HCT116 (cell line): ENCODE measurements at regions not wholly inside any gene's neighbourhood (a gene's known extent, or its start where the extent isn't known, plus 50 kb on each side); places are given as distances from the start of the nearest gene placed in this dataset.

Experiments
- ATAC-seq: fragments of 200-7000 bp; cut with Tn5 transposase; 2 replicates; pipeline ENCODE4 v1.9.1; 2020; ENCODE audit warnings: mild to moderate bottlenecking, moderate library complexity
- BruUV-seq: library from RNA; stranded (reverse); fragments of 400-500 nt; replicated peaks from 2 replicates; lab custom pipeline; 2021; lab: Mats Ljungman, UMichigan
- CTCF ChIA-PET: fragments of 300-600 bp; sonication (Branson Sonifier 250); formaldehyde crosslinking; loops from one replicate; lab custom pipeline; 2021; ENCODE audit warnings: antibody characterized with exemption; lab: Charles Lee
- POLR2A ChIA-PET: fragments of 300-600, 350-600 bp; sonication (Branson Sonifier 250); formaldehyde crosslinking; loops from one replicate; lab custom pipeline; 2021; ENCODE audit warnings: antibody characterized with exemption; lab: Charles Lee
- RAD21 ChIA-PET, 2 experiments: fragments of 300-600 bp; sonication (Branson Sonifier 250); formaldehyde crosslinking; loops; one replicate each; lab custom pipeline; 2023; ENCODE audit warnings: low total read pairs in 2 of 2; ENCODE audit not compliant: uncharacterized antibody in 2 of 2, unreplicated experiment in 2 of 2, low non-redundant PET in 1 of 2; lab: Charles Lee
- DNase-seq: peaks from one replicate; pipeline ENCODE4 v3.0.0-alpha.2; 2010; ENCODE audit warnings: low read depth, low spot score
- H2AFZ ChIP-seq: fragments of 200-600 bp; shearing (Covaris generic), sonication (generic); 2 replicates; pipeline ENCODE4 v1.6.1; 2017; ENCODE audit warnings: low read depth, mixed run types, mixed read lengths, antibody characterized with exemption, low read length; ENCODE audit not compliant: poor library complexity, severe bottlenecking
- H3K27ac ChIP-seq: 2 replicates; pipeline ENCODE4 v1.5.1; 2012; ENCODE audit warnings: low read depth, low read length
- H3K27me3 ChIP-seq: fragments of 200-600 bp; sonication (generic); 2 replicates; pipeline ENCODE4 v1.6.1; 2016; ENCODE audit warnings: mixed run types, low read length, mixed read lengths; ENCODE audit not compliant: insufficient read depth
- H3K36me3 ChIP-seq, 2 experiments: fragments of 200-500 bp in 1 of 2; fragments of 200-600 bp in 1 of 2; sonication (Bioruptor generic) in 1 of 2; sonication (generic) in 1 of 2; 2 replicates each; pipeline versions ENCODE4 v1.5.1 to v1.6.1; 2014 to 2016; ENCODE audit warnings: low read length in 2 of 2, inconsistent platforms in 1 of 2, mixed read lengths in 1 of 2, mixed run types in 1 of 2; ENCODE audit not compliant: insufficient read depth in 2 of 2, control insufficient read depth in 1 of 2
- H3K4me1 ChIP-seq, 2 experiments: fragments of 200-600 bp in 1 of 2; sonication (generic) in 1 of 2; 2 replicates each; pipeline versions ENCODE4 v1.5.1 to v1.6.1; 2012 to 2017; ENCODE audit warnings: low read length in 2 of 2, inconsistent platforms in 1 of 2, mild to moderate bottlenecking in 1 of 2, mixed read lengths in 1 of 2, mixed run types in 1 of 2, moderate library complexity in 1 of 2; ENCODE audit not compliant: insufficient read depth in 2 of 2, control insufficient read depth in 1 of 2
- H3K4me2 ChIP-seq: fragments of 200-600 bp; sonication (generic); 2 replicates; pipeline ENCODE4 v1.6.1; 2017; ENCODE audit warnings: mixed run types, low read length, mixed read lengths
- H3K4me3 ChIP-seq, 2 experiments: fragments of 200-600 bp in 1 of 2; sonication (generic) in 1 of 2; replicated peaks in 1 of 2; 2 replicates each; pipeline ENCODE4 v1.5.1; 2011 to 2016; ENCODE audit warnings: low read length in 2 of 2, control low read depth in 1 of 2, low read depth in 1 of 2, mild to moderate bottlenecking in 1 of 2, mixed read lengths in 1 of 2, mixed run types in 1 of 2
- H3K79me2 ChIP-seq: fragments of 200-600 bp; sonication (generic); 2 replicates; pipeline ENCODE4 v1.6.1; 2017; ENCODE audit warnings: mild to moderate bottlenecking, mixed run types, low read length, moderate library complexity, mixed read lengths; ENCODE audit not compliant: insufficient read depth
- H3K9ac ChIP-seq: fragments of 200-600 bp; sonication (generic); 2 replicates; pipeline ENCODE4 v1.6.1; 2016; ENCODE audit warnings: low read length, mixed read lengths
- H3K9me2 ChIP-seq: fragments of 200-600 bp; sonication (generic), shearing (Covaris generic); 2 replicates; pipeline ENCODE4 v1.6.1; 2017; ENCODE audit warnings: mixed run types, mild to moderate bottlenecking, moderate library complexity; ENCODE audit not compliant: insufficient read depth
- H3K9me3 ChIP-seq, 2 experiments: fragments of 200-500 bp in 1 of 2; fragments of 200-600 bp in 1 of 2; sonication (Bioruptor generic) in 1 of 2; sonication (generic) in 1 of 2; 2 replicates each; pipeline ENCODE4 v1.6.1; 2014 to 2017; ENCODE audit warnings: low read length in 2 of 2, mixed read lengths in 2 of 2, inconsistent platforms in 1 of 2, low read depth in 1 of 2, mild to moderate bottlenecking in 1 of 2, mixed run types in 1 of 2, moderate library complexity in 1 of 2; ENCODE audit not compliant: control insufficient read depth in 1 of 2, insufficient read depth in 1 of 2
- H4K20me1 ChIP-seq: fragments of 200-600 bp; sonication (generic), shearing (Covaris generic); 2 replicates; pipeline ENCODE4 v1.6.1; 2017; ENCODE audit warnings: mixed run types, mild to moderate bottlenecking, moderate library complexity; ENCODE audit not compliant: insufficient read depth
- CBX3 ChIP-seq: IDR thresholded peaks from 2 replicates; pipeline ENCODE4 v1.6.1; 2012; ENCODE audit warnings: low read depth
- CEBPB ChIP-seq: IDR thresholded peaks from 2 replicates; pipeline ENCODE4 v1.6.1; 2012; ENCODE audit warnings: low read depth
- EGR1 ChIP-seq: IDR thresholded peaks from 2 replicates; pipeline ENCODE4 v1.6.1; 2012; ENCODE audit warnings: low read depth
- EZH2phosphoT487 ChIP-seq: fragments of 200-600 bp; IDR thresholded peaks from 2 replicates; pipeline ENCODE4 v1.6.1; 2018; ENCODE audit warnings: antibody characterized with exemption, borderline replicate concordance
- MAX ChIP-seq: IDR thresholded peaks from 2 replicates; pipeline ENCODE4 v1.6.1; 2012
- POLR2AphosphoS5 ChIP-seq: IDR thresholded peaks from 2 replicates; pipeline ENCODE4 v1.6.1; 2011; ENCODE audit warnings: mild to moderate bottlenecking, low read depth, low read length, moderate library complexity
- RAD21 ChIP-seq: IDR thresholded peaks from 2 replicates; pipeline ENCODE4 v1.6.1; 2012; ENCODE audit warnings: low read depth, mild to moderate bottlenecking
- SIN3A ChIP-seq: IDR thresholded peaks from 2 replicates; pipeline ENCODE4 v1.6.1; 2012; ENCODE audit warnings: low read depth
- SP1 ChIP-seq: IDR thresholded peaks from 2 replicates; pipeline ENCODE4 v1.6.1; 2012; ENCODE audit warnings: low read depth
- SRF ChIP-seq: IDR thresholded peaks from 2 replicates; pipeline ENCODE4 v1.6.1; 2012; ENCODE audit warnings: low read depth
- TCF7L2 ChIP-seq: IDR thresholded peaks from 2 replicates; pipeline ENCODE4 v1.7.0; 2011; ENCODE audit warnings: borderline replicate concordance, inconsistent platforms; ENCODE audit not compliant: insufficient read depth, insufficient read length; ENCODE audit errors: extremely low read depth
- ZFX ChIP-seq: fragments of 450-650 bp; IDR thresholded peaks from 2 replicates; pipeline ENCODE4 v1.6.1; 2017
- ZNF274 ChIP-seq: fragments of 200-500 bp; sonication (Bioruptor generic); IDR thresholded peaks from 2 replicates; pipeline ENCODE4 v1.6.1; 2014; ENCODE audit warnings: mild to moderate bottlenecking, low read depth, low read length, inconsistent platforms
- intact Hi-C: fragments of 100-400 bp; cut with micrococcal nuclease; formaldehyde crosslinking; loops from 2 replicates; pipeline ENCODE4 v1.10.0; 2022

GRCh38 chr1:209107535-209107934 is 476.0 kb upstream of the CAMK1G start:
- no peak overlapping the region for H3K4me2 ChIP-seq
- H2AFZ ChIP-seq = no peak overlapping the region
- intact Hi-C loops = no loop called here
- no peaks in the 10 kb centered on the region for H3K9me3 ChIP-seq
- TF ChIP-seq TCF7L2 (no peak), ZNF274 (no peak), CEBPB (no peak), SRF (no peak), EZH2phosphoT487 (no peak), EGR1 (no peak), RAD21 (no peak), CBX3 (no peak), SIN3A (no peak), SP1 (no peak), ZFX (no peak), MAX (no peak), POLR2AphosphoS5 (no peak)
- no peaks in the 10 kb centered on the region for H3K79me2 ChIP-seq
- no TSS peak for BruUV-seq
- ATAC-seq (no peak), DNase-seq (no peak)
- H3K9me2 ChIP-seq = no peaks in the 10 kb centered on the region
- H3K36me3 ChIP-seq = no peaks in the 10 kb centered on the region
- no peak overlapping the region for H3K27ac ChIP-seq
- no peak overlapping the region for H3K4me3 ChIP-seq
- H4K20me1 ChIP-seq = no peaks in the 10 kb centered on the region
- H3K27me3 ChIP-seq = no peaks in the 10 kb centered on the region
- ChIA-PET RAD21 (no interaction called here), POLR2A (no interaction called here), CTCF (no interaction called here)
- no peaks in the 10 kb centered on the region for H3K4me1 ChIP-seq
- no peak overlapping the region for H3K9ac ChIP-seq
